HCEC 1CT (cell line): ENCODE measurements at regions not wholly inside any gene's neighbourhood (a gene's known extent, or its start where the extent isn't known, plus 50 kb on each side); places are given as distances from the start of the nearest gene placed in this dataset.
A peak's percentile ranks its signal among the peaks of the same experiment; 100 is the strongest.

Source experiments
- DNase-seq: peaks from one replicate; pipeline ENCODE4 v3.0.0-alpha.2; 2017

GRCh38 chr3:31440878-31441277 lies 91.8 kb upstream of the STT3B start:
- DNase-seq: no peak

DNA sequence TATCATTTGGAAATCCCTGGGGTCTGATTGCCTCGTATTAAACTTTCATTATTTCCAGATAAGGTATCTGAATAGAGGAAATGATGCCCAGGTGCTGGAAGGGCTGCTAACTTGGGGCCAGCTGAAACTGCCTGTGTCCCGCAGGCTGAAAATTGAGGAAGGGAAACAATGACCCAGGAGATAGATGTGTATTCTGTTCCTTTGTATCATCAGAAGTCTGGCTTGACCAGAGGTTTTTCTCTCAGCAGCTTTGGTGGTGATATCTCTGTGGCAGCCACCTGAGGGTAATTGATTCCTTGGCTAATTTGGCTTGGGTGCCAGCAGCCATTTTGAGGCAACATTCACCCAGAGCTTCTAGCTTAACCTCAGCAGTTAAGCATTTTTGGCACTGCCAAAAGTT lies 90.0 kb upstream of the STT3B start:
- DNase-seq: no peak

- DNase-seq: no peak
Measured at GRCh38 chr3:31444220-31445142, 88.2 kb upstream of the STT3B start.

- no peak for DNase-seq
Measured at GRCh38 chr3:31445701-31446100, 87.0 kb upstream of the STT3B start.

- peak; percentile 14 for DNase-seq
Measured at GRCh38 chr3:31448035-31448881, 84.5 kb upstream of the STT3B start.

GRCh38 chr3:31448882-31449243 lies 83.9 kb upstream of the STT3B start:
- no peak for DNase-seq

GRCh38 chr3:31449318-31449717 lies 83.4 kb upstream of the STT3B start:
- DNase-seq: no peak

GRCh38 chr3:31450345-31450744 lies 82.4 kb upstream of the STT3B start:
- no peak for DNase-seq

- no peak for DNase-seq
Measured at GRCh38 chr3:31452495-31453106, 80.1 kb upstream of the STT3B start.

GRCh38 chr3:31453430-31453829 lies 79.3 kb upstream of the STT3B start:
- no peak for DNase-seq

DNA sequence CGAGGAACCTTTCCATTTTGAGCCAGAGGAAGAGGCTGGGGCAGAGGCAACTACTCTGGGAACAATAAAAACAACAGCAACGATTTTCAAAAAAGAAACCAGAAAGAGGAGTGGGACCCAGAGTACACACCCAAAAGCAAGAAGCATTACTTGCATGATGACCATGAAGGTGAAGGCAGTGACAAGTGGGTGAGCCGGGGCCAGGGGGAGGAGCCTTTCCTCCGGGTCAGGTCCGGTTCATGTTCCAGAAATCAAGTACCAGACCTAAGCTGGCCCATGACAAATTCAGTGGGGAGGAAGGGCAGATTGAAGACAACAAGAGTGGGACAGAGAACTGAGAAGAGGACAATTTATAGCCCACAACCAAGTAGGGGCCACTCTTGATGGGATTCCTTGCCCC lies 77.2 kb upstream of the STT3B start:
- DNase-seq: no peak

GRCh38 chr3:31456373-31456772 lies 76.4 kb upstream of the STT3B start:
- no peak for DNase-seq

DNA sequence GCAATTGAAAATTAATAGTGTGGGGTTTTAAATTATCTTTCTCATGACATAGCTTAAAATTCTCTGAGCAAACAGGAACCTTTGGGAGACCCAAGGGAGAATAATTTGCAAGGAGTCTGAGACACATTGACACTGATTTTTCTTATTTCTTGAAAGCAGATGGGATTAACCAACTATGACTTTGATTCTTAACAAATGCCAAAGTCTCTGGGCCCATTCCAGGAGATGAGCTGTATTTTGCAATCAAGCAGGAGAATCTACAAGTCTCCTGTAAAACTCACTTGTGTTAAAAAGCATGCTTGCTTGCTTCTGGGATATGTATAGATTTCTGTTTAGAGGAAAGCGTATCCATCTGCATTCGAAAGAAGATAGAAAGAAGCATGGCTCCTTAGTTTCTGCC lies 71.3 kb upstream of the STT3B start:
- DNase-seq: no peak

DNA sequence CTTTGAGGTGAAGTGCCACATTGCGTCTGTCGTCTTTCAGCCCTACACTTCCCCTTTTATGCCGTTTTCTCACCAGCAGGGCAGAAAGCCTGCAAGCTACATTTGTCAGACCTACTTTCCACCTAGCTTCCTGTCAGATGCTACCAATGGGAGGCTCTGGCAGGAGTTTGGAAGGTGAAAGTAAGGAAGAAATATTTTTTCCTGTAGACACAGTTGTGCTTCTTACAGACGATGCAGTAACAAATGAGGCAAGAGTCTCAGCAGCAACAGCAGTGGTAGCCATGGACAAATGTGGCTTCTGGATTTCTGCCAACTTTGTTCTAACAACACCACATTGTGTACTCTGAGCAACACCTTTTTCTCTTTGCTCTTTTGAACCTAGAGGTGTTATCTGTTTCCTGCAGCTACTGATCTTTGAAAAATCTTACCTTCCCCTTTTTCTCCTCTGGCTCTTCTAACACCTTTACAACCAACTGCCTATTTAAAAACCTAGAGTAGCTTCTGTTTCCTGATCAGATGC lies 70.6 kb upstream of the STT3B start:
- no peak for DNase-seq

DNA sequence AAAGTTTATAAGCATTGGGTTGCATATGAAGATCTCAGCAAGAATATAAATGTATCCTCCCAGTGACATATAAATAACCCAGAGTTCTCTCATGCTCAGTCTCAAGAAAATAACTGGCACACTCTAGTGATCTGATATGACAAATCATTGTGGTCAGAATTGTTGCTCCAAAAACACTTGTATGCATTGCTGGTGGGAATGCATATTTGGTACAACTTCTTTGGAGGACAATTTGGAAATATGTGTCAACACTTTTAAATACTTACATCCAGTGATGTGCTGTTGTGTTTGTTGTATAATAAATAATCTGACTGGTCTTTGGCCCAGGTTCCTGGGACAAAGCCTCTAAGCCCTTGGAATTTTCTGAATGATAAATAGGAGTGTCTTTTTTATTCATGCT lies 66.7 kb upstream of the STT3B start:
- no peak for DNase-seq

DNA sequence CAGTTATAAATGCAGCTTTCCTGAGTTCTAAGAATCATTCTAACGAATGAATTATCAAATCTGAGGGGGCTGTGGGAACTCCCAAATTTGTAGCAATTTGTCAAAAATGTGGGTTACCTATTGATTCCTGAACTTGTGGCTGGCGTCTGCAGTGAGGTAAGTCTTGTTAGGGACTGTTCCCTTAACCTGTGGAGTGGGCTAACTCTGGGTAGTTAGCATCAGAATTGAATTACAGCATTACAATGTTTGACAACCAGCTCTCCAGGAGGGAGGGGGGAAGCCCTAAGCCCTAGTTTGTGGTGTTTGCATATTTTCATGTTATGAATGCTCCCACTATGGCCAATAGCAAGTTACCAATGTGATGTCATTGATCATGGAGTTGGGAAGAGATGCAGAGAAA lies 65.9 kb upstream of the STT3B start:
- DNase-seq: no peak

DNA sequence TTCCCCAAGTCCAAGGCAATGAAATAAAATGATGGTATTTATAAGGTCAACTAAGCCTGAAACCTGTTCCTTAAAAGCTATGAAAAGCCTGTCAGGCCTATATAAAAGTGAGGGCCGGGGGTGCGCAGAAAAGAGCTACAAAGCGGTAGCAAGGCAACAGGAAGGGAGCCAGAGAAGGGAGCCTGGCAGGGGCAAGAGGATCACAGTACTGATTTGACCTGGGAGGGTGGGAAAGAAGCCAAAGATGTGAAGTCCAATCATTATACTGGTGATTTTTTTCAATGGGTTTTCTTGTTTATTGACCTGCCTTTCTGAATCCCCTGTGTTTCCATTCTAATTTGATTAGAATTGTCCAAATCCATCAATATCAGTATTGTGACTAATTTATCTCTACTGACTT lies 64.3 kb upstream of the STT3B start:
- no peak for DNase-seq

DNA sequence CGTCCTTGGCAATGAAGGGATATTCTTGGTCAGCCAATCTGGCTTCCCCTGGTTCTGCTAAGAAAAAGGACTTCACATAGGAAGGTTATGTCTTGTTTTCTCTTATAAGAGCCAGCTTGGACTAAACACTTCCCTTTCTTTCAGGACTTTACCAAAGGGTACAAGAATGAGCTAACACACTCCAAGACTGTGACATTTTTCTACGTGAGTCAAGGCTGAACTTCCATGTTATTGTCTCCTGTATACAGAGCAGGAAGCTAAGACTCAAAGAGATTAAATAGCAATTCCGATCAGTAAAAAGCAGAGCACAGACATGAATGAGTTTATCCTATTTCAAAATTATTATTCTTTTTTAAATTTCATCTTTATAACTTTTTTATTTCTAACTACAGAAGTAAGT lies 63.3 kb upstream of the STT3B start:
- DNase-seq: no peak

GRCh38 chr3:31472479-31473390 lies 60.0 kb upstream of the STT3B start:
- DNase-seq: peak; percentile 40

- no peak for DNase-seq
Measured at GRCh38 chr3:31476209-31476608, 56.5 kb upstream of the STT3B start.

- no peak for DNase-seq
Measured at GRCh38 chr3:31479431-31479830, 53.3 kb upstream of the STT3B start.

GRCh38 chr3:31481697-31482096 lies 51.0 kb upstream of the STT3B start:
- no peak for DNase-seq
